Cardiac fibroblast (primary cell): ENCODE measurements at regions not wholly inside any gene's neighbourhood (a gene's known extent, or its start where the extent isn't known, plus 50 kb on each side); places are given as distances from the start of the nearest gene placed in this dataset.

Source experiments
- DNase-seq, 2 donors: peaks; one replicate each; pipeline versions ENCODE4 v3.0.0 to v3.0.0-alpha.2; 2010; ENCODE audit warnings: low read depth in 2 of 2
- H3K4me3 ChIP-seq, 2 donors: replicated peaks in 1 of 2; 1 replicate in 1 of 2; 2 replicates in 1 of 2; pipeline ENCODE4 v1.5.1; 2011; ENCODE audit warnings: low read depth in 2 of 2, low read length in 2 of 2, mild to moderate bottlenecking in 2 of 2, moderate library complexity in 1 of 2
- TF ChIP-seq, protein P1 (sequence below): IDR thresholded peaks from one replicate; pipeline ENCODE4 v1.5.1; 2011; ENCODE audit warnings: low read depth, mild to moderate bottlenecking, low read length, inconsistent platforms

- TF ChIP-seq, protein P1, sequence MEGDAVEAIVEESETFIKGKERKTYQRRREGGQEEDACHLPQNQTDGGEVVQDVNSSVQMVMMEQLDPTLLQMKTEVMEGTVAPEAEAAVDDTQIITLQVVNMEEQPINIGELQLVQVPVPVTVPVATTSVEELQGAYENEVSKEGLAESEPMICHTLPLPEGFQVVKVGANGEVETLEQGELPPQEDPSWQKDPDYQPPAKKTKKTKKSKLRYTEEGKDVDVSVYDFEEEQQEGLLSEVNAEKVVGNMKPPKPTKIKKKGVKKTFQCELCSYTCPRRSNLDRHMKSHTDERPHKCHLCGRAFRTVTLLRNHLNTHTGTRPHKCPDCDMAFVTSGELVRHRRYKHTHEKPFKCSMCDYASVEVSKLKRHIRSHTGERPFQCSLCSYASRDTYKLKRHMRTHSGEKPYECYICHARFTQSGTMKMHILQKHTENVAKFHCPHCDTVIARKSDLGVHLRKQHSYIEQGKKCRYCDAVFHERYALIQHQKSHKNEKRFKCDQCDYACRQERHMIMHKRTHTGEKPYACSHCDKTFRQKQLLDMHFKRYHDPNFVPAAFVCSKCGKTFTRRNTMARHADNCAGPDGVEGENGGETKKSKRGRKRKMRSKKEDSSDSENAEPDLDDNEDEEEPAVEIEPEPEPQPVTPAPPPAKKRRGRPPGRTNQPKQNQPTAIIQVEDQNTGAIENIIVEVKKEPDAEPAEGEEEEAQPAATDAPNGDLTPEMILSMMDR: no peak
- no peak overlapping the region for H3K4me3 ChIP-seq
- no peak for DNase-seq
Observed at GRCh38 chr6:137688230-137688971, 178.7 kb upstream of the TNFAIP3 start.

- DNase-seq: no peak
- TF ChIP-seq, protein P1: no peak
- no peak overlapping the region for H3K4me3 ChIP-seq
Observed at GRCh38 chr6:137689377-137689776, 177.7 kb upstream of the TNFAIP3 start.

DNA sequence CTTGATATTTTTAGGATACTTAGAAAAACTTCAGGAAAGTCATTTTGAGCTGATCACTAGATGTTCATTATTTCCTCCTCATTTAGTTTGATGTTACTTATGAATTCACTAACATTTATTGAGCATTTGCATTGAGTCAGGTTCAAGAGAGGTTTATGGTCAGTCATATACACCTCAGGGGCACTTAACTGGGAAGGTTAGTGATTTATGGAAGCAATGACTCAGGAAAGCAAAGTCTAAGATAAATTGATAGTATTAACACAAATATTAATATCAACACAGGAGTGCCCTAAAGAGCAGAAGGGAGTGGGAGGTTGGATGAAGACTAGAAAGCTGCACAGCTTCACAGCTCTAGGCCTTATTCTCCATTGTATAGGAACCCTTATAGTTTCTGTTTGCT lies 177.0 kb upstream of the TNFAIP3 start:
- no peak overlapping the region for H3K4me3 ChIP-seq
- DNase-seq: no peak
- TF ChIP-seq, protein P1: no peak

DNA sequence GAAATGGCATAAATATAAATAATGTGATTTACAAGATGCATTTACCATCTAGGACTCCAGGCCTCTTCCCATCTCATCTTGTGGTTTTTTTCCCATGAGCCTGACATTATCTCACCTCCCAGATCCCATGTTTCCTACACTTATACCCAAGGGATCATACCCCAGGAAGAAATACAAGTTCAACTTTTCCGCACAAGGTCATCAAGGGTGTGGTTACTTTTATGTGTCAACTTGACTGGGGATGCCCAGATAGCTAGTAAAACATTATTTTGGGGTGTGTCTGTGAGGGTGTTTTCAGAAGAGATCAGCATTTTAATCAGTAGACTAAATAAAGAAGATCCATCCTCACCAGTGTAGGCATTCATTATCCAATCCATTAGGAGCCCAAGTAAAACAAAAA lies 176.3 kb upstream of the TNFAIP3 start:
- H3K4me3 ChIP-seq: no peak overlapping the region
- TF ChIP-seq, protein P1: no peak
- DNase-seq: no peak

- no peak overlapping the region for H3K4me3 ChIP-seq
- no peak for DNase-seq
- TF ChIP-seq, protein P1: no peak
Observed at GRCh38 chr6:137692308-137692707, 174.8 kb upstream of the TNFAIP3 start.

- peak in 1 of 2 donors; percentile 77 for DNase-seq
Observed at GRCh38 chr6:137692806-137693205, 174.3 kb upstream of the TNFAIP3 start.

More at GRCh38 chr6:137692806-137693205, 174.3 kb upstream of the TNFAIP3 start:
- TF ChIP-seq, protein P1: no peak
- H3K4me3 ChIP-seq: no peak overlapping the region
